Renal pelvis (tissue), 1 donor: ENCODE measurements at regions not wholly inside any gene's neighbourhood (a gene's known extent, or its start where the extent isn't known, plus 50 kb on each side); places are given as distances from the start of the nearest gene placed in this dataset.
"Not testable (repeated sequence)": the region's sequence is repeated elsewhere in the genome, so short reads cannot be mapped to it uniquely, and the experiment has no call there.

ENCODE experiments used
- DNase-seq: peaks from one replicate; pipeline ENCODE4 v3.0.0-alpha.2; 2013

- DNase-seq: no peak
These were observed 468.2 kb downstream of the MMUT start for GRCh38 chr6:48994811-48995210.

DNA sequence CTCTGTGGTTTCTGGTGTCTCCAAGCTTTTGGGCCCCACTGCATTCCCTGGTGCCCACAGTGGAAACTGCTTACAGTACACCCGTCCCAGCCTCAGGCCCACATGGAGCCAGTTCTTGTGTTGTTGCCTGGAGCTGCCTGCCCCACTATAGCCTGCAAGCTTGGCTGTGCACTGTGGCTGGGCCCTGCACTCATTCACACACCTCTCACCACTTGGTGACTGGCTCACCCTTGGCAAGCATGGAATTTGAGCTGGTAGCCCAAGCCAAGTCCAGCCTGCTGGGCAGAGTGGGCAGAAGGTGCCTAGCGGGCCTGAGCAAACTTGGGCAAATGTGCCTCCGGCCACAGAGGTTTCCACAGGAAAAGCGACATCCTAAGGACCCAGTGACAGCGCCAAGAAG lies 472.3 kb downstream of the MMUT start:
- DNase-seq: no peak

- no peak for DNase-seq
These were observed 476.2 kb downstream of the MMUT start for GRCh38 chr6:48986845-48987244.

DNA sequence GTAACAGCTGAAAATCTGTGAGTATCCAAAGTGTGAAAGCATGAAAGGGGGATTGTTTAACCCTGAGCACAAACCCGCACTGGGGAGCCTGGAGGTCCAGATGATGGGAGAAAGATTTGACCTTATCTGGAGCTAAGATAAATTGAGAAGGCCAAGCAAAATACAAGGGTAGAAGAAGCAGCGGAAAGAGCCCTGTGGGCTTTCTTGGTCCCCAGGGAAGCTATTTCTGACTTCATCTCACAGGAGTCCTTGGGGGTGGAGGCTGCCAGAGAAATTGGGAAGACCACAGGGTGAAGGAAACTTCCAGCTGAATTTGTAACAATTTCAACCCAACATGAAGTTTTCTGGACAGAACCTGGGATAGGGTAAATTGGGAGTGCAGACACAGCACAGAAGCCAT lies 476.9 kb downstream of the MMUT start:
- DNase-seq: no peak

DNA sequence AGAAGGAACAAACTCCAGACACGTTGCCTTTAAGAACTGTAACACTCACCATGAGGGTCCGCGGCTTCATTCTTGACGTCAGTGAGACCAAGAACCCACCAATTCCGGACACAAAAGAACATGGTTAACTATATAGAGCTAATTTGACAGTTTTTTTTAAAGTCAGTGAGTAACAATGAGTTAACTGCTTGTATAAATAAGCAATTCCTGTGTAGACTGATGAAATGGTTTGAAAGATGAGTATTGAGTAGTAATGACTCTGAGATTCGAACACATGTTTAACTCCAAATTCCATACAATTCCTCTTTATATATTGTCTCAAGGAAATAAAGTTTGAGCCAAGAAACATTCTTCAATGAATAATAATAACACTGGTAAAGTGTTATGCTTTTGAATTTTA lies 478.0 kb downstream of the MMUT start:
- no peak for DNase-seq

DNA sequence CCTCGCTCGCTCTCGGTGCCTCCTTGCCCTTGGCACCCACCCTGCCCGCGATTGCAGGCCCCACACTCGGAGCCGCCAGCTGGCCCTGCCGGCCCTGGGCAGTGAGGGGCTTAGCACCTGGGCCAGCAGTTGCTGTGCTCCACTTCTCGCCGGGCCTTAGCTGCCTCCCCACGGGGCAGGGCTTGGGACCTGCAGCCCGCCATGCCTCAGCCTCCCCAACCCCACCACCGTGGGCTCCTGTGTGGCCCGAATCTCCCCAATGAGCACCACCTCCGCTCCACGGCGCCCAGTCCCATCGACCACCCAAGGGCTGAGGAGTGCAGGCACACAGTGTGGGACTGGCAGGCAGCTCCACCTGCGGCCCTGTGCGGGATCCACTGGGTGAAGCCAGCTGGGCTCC lies 479.1 kb downstream of the MMUT start:
- DNase-seq: not testable (repeated sequence)

DNA sequence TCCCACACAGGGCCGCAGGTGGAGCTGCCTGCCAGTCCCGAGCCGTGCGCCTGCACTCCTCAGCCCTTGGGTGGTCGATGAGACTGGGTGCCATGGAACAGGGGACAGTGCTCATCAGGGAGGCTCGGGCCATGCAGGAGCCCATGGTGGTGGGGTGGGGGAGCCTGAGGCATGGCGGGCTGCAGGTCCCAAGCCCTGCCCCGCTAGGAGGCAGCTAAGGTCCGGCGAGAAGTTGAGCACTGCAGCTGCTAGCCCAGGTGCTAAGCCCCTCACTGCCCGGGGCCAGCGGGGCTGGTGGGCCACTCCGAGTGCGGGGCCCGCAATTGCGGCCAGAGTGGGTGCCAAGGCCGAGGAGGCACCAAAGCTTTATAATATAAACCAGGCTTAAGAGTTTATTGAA lies 479.7 kb downstream of the MMUT start:
- no peak for DNase-seq

DNA sequence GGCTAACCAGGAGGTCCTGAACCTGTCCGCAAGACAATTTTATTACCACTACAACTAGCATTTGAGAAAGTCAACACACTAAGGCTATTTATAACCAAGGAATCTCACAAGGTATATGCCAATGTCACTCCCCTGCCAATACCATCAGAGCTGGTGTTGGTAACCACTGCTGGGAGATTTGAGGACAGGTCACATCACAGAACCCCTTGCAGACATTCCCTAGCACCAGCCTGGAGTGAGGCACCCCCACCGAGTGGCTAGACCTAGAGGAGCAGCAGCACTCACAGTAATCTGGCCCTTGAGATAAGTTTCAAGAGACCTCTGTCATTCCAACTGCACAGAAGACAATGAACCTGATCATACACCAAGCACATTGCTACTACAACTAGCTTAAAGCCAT lies 483.2 kb downstream of the MMUT start:
- DNase-seq: no peak

GRCh38 chr6:48979085-48979484 lies 484.0 kb downstream of the MMUT start:
- no peak for DNase-seq

- no peak for DNase-seq
These were observed 485.0 kb downstream of the MMUT start for GRCh38 chr6:48978016-48978415.

DNA sequence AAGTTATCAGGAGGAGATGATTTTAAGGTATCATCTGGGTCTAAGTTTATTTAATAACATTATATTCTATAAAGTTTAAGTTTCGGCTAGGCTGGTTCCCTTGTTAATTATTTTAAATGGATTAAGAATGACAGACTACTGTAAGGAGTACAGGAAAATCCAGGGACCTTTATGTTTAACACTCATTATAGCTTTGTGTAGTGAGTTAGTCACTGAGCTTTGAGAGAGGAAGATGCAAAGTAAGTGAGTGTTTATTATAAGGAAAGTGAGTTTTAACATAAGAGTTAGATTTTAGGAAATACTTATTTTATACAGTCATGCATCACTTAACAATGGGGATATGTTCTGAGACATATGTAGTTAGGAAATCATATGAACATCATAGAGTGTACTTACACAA lies 485.5 kb downstream of the MMUT start:
- DNase-seq: no peak

DNA sequence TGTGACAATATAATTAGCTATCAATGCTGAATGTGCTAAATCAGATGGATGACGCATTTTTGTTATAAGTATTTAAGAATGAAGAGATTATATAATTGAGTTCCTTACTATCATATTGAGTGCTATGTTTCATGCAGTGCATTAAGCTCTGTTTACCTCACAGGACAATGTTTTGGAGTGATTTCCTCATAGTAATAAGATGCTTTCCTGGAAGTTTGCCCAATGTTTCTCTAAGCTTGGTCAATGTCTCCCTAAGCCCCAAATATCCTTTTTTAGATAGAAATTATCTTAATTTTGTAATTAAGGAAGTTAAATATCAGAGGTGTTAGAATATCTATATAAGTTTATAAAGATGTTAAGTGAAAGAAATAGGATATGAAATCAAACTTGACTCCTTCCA lies 489.6 kb downstream of the MMUT start:
- no peak for DNase-seq

- no peak for DNase-seq
These were observed 501.2 kb downstream of the MMUT start for GRCh38 chr6:48961781-48962415.

- no peak for DNase-seq
These were observed 503.6 kb downstream of the MMUT start for GRCh38 chr6:48959251-48960060.

DNA sequence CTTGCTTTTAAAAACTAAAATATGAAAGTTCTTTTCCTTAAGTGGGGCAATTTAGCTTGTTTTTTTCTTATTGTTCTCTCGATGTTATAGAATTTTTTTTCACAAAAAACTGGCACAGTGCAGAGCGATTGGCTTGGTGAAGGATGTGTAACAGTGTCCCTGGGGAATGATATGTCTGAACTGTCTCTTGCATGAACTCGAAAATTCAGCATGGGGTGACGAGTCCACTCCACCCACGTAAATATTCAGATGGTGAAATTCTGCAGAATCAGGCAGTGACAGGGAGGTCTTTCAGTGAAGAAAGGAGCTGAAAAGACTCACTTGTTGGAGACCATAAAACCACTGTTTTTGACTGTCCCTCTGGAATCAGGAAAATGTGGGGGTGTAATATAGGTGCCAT lies 505.3 kb downstream of the MMUT start:
- no peak for DNase-seq

- DNase-seq: no peak
These were observed 511.1 kb downstream of the MMUT start for GRCh38 chr6:48951917-48952316.

GRCh38 chr6:48944276-48944675 lies 518.8 kb downstream of the MMUT start:
- not testable (repeated sequence) for DNase-seq

GRCh38 chr6:48933136-48933535 lies 529.9 kb downstream of the MMUT start:
- DNase-seq: no peak

- no peak for DNase-seq
These were observed 534.1 kb downstream of the MMUT start for GRCh38 chr6:48928937-48929336.

DNA sequence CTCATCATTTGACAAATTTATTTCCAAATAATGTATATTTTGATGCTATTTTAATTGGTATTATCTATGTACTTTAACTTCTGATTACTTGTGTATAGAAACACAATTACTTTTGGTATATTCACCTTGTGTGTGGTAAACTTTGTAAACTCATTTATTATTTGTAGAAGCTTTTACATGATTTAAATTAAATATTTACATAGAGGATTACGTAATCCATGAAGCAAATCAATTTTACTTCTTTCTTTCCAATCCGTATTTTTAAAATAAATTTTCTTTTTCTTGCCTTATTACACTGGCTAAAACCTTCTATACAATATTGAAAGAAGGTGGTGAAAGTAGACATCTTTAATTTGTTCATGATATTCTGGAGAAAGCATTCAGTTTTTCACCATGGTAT lies 540.2 kb downstream of the MMUT start:
- no peak for DNase-seq

GRCh38 chr6:48919555-48919954 lies 543.5 kb downstream of the MMUT start:
- DNase-seq: no peak

GRCh38 chr6:48917233-48917632 lies 545.8 kb downstream of the MMUT start:
- no peak for DNase-seq

DNA sequence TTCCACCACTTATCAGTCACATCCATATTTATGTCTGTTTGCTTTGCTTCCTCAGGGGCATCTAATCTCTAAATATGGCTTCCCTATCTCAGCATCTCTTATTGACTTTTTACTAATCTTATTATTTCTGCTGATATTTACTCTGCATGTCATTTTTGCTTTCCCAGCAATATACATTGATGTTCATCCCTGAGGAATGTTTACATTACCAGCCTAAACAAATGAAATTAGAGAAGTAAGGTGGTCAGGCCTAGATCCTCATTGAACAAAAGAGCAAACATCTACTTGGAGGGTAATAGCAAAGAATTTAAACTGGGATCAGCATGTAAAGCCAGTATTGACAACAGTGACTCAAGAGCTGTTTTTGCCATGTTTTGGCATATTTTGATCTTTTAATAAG lies 546.4 kb downstream of the MMUT start:
- no peak for DNase-seq

GRCh38 chr6:48915591-48915990 lies 547.5 kb downstream of the MMUT start:
- DNase-seq: no peak
